Uterus (tissue), 2 donors: ENCODE measurements at regions not wholly inside any gene's neighbourhood (a gene's known extent, or its start where the extent isn't known, plus 50 kb on each side); places are given as distances from the start of the nearest gene placed in this dataset.

Experiments used
- POLR2A ChIP-seq, 2 donors: fragments of 450-650 bp; IDR thresholded peaks; one replicate each; pipeline ENCODE4 v1.6.1; 2016; ENCODE audit warnings: antibody characterized with exemption in 2 of 2, mild to moderate bottlenecking in 1 of 2, moderate library complexity in 1 of 2
- TF ChIP-seq, protein P1 (sequence below), 4 experiments: fragments of 200-600 bp in 2 of 4; fragments of 450-650 bp in 2 of 4; sonication (generic) in 2 of 4; IDR thresholded peaks; one replicate each; pipeline ENCODE4 v1.5.1; 2016 to 2019; ENCODE audit warnings: antibody characterized with exemption in 4 of 4, mild to moderate bottlenecking in 2 of 4, moderate library complexity in 1 of 4

DNA sequence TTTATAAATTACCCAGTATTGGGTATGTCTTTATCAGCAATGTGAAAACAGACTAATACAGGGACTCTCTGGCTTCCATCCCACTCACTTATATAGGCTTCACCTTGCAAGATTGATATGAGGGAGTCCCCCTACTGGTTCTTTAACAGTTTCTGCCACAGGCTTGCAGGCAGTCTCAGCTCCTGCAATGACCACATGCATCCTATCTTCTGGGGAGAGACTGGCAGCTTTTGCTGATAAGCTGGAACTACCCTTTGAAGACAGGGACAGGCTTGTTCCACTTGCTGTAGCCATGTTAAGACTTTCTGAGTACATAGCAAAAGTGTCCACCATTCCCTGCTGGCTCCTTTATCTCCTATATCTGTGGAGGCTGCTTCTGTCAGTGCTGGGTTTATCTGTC lies 531.7 kb upstream of the FLRT2 start:
- TF ChIP-seq POLR2A (IDR thresholded peaks at IDR 0.05), result no peak
- TF ChIP-seq, protein P1, sequence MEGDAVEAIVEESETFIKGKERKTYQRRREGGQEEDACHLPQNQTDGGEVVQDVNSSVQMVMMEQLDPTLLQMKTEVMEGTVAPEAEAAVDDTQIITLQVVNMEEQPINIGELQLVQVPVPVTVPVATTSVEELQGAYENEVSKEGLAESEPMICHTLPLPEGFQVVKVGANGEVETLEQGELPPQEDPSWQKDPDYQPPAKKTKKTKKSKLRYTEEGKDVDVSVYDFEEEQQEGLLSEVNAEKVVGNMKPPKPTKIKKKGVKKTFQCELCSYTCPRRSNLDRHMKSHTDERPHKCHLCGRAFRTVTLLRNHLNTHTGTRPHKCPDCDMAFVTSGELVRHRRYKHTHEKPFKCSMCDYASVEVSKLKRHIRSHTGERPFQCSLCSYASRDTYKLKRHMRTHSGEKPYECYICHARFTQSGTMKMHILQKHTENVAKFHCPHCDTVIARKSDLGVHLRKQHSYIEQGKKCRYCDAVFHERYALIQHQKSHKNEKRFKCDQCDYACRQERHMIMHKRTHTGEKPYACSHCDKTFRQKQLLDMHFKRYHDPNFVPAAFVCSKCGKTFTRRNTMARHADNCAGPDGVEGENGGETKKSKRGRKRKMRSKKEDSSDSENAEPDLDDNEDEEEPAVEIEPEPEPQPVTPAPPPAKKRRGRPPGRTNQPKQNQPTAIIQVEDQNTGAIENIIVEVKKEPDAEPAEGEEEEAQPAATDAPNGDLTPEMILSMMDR (IDR thresholded peaks at IDR 0.05), result no peak
